ENCODE measurements at regions not wholly inside any gene's neighbourhood (a gene's known extent, or its start where the extent isn't known, plus 50 kb on each side); places are given as distances from the start of the nearest gene placed in this dataset.

DNA sequence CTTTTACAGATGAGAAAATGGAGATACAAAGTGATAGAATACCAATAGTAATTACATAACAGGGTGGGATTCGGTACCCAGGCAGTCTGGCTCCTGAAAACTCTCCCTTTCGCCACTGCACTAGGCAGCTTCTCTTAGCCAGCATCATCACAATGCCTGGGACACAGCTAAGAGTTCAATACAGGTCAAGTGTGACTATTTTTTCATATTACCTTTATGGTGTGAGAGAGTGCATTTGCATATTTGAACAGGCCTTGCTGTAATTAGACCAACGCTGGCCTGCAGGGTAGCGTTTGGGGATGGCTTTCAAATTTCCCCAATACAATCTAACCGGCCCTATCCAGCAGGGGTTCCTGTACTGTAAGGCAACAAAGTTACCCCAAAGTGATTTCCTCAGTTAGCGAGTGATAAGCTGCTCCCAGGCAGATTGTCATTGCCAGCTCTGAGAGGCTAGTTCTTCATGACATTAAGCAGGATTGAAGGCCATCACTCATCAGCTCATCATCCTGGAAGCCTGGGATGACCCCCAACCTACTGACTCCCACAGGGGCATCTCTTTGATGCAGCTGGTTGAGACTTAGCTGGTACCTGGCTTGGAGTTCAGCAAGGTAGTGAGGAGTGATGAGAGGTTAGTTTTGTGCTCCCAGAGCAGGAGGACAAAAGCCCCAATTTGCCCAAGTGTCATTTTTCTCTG lies 836.8 kb upstream of the LCORL start:
- no peak for DNase-seq (ENCODE audit: low spot score)

DNA sequence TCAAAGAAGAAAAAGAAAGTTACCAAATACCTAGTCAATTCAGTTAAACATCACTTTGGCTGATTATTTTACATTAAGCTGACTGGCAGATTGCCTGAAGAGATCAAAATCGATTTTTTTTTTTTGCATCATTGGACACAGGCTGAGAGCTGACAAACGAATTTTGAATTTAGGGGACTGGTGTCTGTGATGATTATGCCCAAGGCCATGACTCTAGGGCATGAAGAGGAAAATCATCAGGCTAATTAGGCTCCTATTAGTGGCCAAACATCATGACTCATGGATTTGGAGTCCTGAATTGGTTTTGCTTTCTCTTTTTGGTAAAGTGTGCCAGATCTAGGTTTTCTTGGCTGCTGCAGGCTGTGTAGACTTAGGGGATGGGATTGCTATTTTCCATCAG lies 829.3 kb upstream of the LCORL start:
- no peak for DNase-seq (ENCODE audit: low spot score)

DNA sequence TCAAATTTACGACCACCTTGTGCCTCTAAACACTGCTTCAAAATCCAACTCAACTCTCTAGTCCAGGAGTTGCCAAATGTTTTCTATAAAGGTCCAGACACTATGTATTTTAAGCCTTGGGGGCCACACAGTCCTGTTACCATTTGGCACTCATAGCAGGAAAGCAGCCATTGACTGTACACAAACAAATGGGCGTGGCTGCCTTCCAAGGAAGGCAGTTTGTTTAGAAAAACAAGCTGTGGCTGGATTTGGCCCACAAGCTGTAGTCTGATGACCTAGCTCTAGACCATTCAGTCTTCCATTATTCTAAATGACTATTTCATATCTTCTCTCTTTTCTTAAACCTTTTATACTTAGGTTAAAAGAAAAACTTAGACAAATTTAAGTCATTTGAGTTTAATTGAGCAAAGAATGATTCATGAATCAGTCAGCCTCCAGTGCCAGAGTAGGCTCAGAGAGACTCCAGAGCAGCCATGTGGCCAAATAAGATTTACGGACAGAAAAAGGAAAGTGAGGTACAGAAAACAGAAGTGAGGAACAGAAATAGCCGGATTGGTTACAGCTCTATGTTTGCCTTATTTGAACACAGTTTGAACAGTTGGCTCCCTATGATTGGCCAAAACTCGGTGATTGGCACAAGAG lies 825.8 kb upstream of the LCORL start:
- DNase-seq (ENCODE audit: low spot score): no peak

DNA sequence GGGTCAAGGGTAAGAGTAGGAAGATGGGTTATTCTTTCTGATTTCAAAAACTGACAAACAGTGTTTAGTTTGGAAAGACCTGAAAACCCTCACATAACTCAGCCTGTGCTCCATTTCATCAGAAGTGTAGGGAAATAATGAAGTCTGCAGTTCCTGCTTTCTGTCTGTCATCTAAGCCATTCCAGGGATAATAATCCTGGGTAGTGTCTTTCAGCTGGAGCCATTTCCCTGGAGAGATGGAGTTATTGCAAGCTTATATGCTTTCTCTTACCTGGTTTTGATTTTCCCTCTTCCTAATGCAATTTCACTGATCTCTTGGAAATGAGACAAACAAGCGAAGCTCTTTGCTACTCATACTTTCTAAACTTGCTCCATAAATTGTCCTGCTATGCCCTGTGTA lies 824.8 kb upstream of the LCORL start:
- no peak for DNase-seq (ENCODE audit: low spot score)

DNA sequence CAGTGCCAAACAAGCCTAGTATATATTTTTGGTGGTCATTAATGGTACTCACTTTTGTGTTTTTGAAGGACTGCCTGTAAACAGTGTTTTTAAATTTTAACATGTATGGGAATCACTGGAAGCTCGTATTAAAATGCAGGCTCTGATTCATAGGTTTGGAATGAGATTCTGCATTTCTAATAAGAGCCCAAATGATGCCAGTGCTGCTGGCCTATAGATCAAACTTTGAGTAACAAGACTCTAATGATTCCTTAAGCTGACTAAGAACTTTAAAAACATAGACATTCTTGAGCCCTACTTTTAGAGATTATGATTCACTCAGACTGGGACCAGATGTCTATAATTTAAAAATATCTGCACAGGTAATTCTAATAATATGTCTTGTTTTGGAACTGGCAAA lies 823.2 kb upstream of the LCORL start:
- DNase-seq (ENCODE audit: low spot score): no peak

DNA sequence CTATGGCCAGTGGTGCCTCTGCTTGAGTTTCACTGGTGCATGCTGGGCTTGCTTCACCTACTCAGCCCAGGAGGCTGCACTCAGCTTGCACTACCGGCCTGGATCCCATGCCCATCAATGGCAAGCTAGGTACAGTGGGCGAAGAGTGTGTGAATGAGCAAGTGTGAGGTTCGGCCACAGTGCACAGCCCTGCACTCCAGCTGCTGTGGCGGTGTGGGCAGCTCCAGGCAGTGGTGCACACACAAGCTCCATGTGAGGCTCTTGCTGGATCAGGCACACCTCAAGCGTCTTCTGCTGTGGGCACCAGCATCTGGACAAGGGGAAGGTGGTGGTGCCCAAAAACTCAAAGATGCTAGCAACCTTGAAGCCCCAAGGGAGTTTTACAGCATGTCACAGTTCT lies 820.9 kb upstream of the LCORL start:
- DNase-seq (ENCODE audit: low spot score): no peak

DNA sequence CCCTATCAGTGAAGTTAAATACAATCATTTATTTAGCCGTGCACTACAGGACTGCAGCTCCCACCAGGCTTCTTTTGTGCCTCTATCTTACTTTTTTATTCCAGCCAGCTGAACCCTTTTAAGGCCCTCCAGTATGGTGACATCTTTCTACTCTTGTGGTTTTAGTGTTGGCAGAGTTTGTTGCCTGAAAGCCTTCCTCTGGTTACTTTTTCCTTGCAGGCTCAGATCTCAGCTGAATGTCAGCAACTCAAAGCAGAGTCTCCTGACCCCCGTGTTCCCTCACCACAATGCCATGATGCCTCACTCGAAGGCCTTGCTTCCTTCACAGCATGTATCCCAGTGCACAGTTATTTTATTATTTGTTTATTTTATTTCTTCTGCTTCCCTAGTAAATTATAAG lies 818.9 kb upstream of the LCORL start:
- DNase-seq (ENCODE audit: low spot score): no peak

DNA sequence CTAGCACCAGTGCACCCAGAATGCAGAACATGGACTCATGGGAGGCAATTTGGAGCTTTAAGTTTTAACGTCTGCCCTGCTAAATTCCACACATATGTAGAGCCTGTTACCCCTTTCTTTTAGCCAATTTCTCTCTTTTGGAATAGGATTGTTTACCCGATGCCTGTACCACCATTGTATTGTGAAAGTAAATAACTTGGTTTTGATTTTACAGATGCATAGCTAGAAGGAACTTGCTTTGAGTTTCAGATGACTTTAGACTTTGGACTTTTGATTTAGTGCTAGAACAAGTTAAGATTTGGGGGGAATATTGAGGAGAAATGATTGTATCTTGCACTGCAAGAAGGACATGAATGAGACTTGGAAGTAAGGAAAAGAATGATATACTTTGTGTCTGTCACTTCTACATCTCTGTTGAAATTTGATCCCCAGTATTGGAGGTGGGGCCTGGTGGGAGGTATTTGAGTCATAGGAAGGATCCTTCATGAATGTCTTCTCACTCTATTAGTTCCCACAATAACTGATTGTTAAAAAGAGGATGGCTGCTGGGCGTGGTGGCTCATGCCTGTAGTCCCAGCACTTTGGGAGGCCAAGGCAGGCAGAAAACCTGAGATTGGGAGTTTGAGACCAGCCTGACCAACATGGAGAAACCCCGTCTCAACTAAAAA lies 794.8 kb upstream of the LCORL start:
- no peak for DNase-seq (ENCODE audit: low spot score)

DNA sequence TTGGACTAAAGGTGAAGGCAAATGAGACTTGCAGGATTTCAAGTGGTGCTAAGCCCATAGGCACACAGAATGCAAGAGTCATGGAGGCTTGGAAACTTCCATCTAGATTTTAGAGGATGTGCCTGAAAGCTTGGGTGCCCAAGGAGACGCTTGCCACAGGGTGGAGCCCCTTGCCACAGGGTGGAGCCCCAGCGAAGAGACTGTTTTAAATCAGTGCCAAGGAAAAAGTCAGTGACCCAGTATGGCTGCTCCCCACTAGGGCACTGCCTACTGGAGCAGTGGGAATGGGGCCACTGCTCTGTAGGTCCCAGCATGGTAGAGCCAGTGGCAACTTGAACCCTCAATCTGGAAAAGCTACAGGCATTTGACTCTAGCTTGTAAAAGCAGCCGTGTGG lies 794.2 kb upstream of the LCORL start:
- no peak for DNase-seq (ENCODE audit: low spot score)

DNA sequence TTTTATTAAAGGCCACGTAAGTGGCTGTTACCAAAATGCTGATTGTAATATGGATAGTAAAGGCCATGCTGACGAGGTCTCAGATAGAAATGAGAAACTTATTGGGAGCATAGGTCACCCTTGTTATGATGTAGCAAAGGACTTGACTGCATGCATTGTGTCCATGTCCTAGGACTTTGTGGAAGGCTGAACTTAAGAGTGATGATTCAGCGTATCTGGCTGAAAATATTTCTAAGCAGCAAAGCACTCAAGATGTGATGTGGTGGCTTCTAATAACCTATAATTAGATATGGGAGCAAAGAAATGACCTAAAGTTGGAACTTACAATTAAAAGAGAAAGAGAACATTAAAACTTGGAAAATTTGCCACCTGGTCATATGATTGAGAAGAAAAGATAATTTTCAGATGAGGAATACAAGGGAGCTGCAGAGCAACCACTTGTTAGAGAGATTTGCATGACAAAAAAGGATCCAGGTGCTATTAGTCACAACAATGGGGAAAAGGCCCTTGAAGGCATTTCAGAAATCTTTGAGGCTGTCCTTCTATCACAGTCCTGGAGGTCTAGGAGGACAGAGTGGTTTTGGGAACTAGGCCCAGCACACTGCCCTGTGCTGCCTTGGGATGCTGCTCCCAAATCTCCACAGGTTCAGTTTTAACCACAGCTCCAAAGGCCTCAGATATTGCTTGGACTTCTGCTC lies 793.7 kb upstream of the LCORL start:
- DNase-seq (ENCODE audit: low spot score): no peak

DNA sequence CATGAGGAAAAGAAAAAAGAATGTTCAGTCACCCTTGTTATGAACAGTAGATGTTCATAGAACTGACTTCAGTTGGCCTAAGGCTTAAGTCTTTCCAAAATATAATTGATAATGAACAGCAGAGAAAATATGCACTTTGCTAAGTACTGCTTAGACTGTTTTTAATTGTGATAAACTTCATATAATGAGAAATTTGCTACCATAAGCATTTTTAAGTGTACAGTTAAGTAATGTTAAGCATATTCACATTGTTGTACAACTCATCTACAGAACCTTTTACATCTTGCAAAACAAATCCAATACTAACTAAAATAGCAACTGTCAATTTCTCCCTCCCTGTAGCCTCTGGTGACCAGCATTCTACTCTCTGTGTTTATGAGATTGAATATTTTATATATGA lies 792.2 kb upstream of the LCORL start:
- DNase-seq (ENCODE audit: low spot score): no peak

DNA sequence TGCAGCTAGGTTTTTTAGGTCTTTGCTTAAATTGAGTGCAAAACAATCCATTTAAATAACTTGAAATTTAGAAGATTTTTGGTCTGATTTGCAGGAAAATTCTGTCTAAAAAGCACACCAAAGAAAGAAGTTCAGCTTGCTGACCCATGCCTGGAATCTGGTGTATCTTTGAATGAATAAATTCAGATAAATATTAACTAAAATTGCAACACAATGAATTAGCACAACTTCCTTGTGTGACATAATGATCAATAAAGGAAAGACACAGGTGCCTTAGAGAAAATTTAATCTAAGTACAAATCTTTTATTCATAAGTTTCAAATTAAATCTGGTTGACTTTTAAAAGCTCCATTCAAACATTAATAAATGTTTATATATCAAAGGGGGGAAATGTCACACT lies 791.5 kb upstream of the LCORL start:
- no peak for DNase-seq (ENCODE audit: low spot score)

DNA sequence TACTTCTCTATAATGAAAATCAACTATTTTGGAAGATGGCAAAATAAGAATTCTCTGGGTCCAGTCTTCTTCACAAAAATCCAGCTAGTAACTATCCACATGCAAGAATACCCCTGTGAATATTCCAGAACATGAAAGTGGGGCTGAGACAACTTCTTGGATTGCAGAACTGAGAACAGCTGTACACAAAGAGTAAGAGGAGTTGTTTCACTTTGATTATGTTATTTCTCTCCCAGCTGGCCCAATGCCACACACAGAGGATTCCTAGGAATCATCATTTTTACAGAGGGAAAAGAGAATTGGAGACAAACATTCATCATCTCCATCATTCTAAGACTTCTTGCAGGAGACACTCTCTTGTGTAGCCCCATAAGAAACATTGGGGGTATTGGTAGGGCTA lies 782.2 kb upstream of the LCORL start:
- DNase-seq (ENCODE audit: low spot score): no peak

DNA sequence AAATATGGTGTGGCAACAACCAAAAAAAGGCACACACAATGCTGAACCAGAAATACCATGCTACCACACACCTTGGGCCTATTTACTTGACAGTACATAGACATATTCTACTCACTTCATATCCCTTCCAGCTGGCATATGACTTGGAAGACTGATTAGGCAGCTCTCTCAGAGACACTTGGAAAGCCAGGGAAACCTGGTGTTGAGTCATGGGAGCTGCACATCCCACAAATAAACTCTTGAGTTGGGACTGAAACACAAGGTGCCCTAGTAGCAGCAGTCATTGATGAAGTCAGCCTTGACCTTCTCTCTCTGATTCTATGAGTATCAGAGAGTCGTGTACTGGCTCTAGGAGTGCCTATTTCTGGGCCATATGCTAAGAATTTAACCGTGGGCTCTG lies 776.6 kb upstream of the LCORL start:
- DNase-seq (ENCODE audit: low spot score): no peak

DNA sequence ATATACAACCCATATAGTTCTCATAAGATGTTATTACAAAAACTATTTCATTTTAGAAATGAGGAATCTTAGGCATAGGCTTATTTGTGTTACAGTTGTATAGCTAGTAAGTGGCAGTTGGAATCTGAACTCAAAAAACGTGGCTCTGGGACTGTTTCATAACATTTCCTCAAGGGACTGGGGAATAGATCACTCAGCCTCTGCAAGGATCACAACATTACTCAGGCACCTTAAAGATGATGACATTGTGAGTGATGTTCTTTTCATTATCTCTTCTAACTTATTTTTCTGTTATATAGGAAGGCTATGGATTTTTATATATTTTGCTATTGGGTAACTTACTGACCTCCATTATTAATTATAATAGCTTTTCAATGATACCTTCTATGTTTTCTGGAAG lies 774.2 kb upstream of the LCORL start:
- no peak for DNase-seq (ENCODE audit: low spot score)

DNA sequence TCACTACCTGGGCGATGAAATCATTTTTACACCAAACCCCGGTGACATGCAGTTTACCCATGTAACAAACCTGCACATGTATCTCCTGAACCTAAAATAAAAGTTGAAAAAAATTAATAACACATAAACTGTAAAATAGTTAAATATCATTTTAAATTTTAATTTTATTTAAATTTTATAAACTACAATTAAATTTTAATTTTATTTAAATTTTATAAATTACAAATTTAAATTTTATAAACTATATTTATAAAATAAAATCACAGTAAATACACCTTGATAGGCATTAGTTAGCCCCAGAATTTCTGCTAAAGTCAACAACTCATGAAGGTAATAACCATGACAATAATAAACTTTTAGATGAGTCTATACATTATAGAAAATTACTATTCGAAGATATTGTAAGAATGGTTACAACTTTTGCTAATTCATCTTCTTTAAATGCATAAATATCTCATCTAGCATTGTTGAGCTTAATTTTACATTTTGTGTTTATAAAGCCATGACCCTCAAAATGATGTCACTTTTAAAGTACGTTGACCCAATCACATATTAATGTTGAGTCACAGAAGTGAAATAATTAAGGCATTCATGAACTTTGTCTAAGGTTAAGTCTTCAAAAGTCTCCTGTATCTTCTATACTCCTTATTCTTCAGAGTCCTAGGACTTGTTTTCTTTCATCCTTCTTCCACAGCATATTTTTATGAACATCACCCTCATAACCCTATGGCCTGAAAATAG lies 755.8 kb upstream of the LCORL start:
- no peak for DNase-seq (ENCODE audit: low spot score)

DNA sequence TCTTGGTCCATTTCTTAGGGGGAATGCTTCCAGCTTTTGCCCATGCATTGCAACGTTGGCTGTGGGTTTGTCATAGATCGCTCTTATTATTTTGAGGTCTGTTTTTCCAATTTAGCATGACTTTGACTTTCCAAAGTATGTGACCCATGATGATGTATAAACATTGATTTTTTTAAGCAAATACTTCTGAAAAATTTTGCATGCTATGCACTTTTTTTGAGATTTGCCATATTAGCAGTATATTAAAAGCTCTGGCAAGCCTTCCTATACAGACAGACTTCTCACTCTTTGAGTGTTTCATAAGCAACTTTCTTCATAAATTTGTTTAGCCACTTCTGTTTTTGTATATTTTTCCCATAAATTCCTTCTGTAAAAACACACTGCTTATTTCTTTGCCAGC lies 746.4 kb upstream of the LCORL start:
- DNase-seq (ENCODE audit: low spot score): no peak

DNA sequence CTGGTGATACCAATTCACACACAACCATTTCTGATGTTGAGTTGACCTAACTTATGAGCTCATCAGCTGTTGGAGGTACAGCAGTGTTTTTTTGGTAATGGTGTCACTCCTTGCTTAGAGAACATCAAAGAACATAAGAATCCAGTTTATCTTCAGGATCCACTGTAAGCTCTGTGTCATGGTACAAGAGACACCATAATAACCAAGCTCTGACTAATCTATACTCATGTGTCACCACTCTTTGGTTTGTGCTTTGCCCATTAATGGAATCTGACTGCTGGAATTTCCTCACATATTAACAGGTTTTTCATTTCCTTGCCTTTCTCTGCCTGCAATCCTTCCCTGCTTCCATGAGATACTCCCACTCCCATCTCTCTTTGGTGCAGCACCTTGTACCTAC lies 735.1 kb upstream of the LCORL start:
- no peak for DNase-seq (ENCODE audit: low spot score)

DNA sequence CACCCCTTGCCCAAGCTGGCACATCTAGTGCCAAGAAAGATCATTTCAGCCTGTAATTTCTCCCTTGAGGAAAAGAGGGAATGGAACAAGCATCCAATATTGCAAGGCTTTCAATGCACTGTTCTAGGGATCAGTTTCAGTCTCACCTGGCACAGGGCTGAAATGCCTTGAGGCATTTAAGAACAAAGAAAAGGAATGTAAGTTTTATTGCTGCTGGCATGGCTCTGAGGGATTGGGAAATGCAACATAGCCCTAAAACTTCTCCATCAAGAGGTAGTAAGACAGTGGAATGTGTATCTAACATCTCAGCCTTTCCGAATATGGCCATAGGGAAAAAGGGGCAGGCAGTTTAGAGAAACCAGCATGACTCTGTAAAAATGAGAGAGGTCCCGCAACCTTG lies 732.6 kb upstream of the LCORL start:
- DNase-seq (ENCODE audit: low spot score): no peak

DNA sequence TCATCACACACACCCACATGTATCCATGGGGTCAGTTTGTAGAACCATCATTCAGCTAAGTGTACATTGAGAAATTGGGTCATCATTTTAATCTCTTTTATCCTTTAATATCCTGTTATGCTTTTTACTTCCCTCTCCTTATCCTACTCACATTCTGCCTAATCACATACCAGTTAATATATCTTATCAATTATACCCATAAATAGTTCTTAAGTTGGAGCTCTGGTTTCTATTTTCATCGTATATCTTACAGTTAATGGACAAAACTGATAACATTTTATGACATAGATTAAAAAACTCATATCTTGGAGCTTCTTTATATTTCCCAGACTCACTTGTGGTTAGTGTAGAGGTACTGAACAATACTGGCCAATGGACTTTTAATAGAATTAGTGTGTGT lies 729.5 kb upstream of the LCORL start:
- DNase-seq (ENCODE audit: low spot score): no peak

DNA sequence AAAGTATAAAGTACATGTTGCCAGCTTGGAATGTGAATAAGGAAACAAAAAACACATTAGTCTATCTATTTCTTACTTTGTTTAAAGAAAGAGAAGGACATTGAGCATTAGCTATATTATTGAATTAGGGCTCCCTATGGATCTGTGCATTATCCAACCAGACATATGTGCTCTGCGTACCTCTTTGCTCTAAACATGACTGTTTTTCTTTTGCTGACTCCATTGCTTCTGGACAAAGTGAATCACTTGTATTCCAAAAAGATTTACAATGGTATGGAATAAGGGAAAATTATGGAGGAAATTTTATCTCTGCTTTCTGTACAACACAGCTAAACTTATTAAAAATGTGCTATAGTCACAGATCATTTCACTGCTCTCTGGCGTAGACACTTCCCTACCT lies 727.8 kb upstream of the LCORL start:
- DNase-seq (ENCODE audit: low spot score): no peak

DNA sequence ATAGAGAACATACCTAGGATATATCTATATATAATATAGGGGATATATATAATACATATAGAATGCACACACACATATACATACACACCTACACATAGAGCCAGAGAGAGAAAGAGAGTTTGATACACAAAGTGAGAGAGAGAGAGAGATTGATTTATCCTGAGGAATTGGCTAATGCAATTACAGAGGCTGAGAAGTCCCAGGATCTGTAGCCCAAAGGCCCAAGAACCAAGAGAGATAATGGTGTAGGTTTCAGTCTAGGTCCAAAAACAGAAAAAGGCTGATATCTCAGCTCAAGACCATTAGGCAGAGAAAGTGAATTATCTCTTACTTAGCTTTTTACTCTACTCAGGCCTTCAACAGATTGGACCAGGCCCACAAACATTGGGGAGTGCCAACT lies 715.0 kb upstream of the LCORL start:
- no peak for DNase-seq (ENCODE audit: low spot score)
